GM23248 (cell line): ENCODE measurements at regions not wholly inside any gene's neighbourhood (a gene's known extent, or its start where the extent isn't known, plus 50 kb on each side); places are given as distances from the start of the nearest gene placed in this dataset.

Experiments
- EZH2 ChIP-seq: fragments of 200-600 bp; sonication (generic); IDR thresholded peaks from 2 replicates; pipeline ENCODE4 v1.6.1; 2018; ENCODE audit warnings: antibody characterized with exemption, mild to moderate bottlenecking; ENCODE audit not compliant: insufficient read depth, poor library complexity, severe bottlenecking
- EZH2phosphoT487 ChIP-seq: fragments of 200-600 bp; sonication (generic); IDR thresholded peaks from 2 replicates; pipeline ENCODE4 v1.6.1; 2018; ENCODE audit warnings: antibody characterized with exemption, moderate library complexity, mild to moderate bottlenecking, low read depth; ENCODE audit not compliant: insufficient read depth

DNA sequence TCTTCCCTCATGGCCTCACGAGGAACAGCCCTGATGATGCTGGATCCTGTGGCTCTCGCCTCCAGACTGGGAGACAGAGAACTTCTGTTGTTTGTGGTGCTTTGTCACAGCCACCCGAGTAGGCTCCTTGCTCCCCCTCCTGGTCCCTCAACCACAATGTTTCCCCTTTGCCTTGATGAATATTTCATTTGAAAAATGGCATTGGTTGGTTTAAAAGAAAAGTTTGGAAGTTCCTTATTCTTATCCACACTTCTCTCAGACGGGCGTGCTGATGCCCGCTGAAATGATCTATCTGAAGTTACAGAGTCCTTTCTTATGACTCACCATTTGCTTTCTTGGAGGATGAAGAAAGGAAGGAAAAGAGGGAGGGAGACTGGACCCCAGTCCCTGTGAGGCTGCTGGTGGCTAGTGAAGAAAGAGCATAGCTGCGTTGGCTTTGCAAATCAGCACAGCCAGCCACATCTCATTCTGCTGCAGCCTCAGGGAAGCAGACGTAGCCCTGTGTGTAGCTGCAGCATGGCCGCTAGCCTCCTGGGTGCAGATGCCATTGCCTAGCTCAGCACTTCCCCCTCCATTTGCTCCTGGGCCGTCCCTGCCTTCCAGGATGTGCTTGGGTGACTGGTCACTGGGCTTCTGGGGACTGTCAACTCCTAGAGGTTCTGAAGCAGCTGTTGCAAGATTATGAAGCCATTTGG lies 185.9 kb downstream of the ERCC6L2 start:
- TF ChIP-seq EZH2phosphoT487: no peak
- no peak for TF ChIP-seq EZH2
